NCI-H2196 (cell line): ENCODE measurements at regions not wholly inside any gene's neighbourhood (a gene's known extent, or its start where the extent isn't known, plus 50 kb on each side); places are given as distances from the start of the nearest gene placed in this dataset.
A peak's percentile ranks its signal among the peaks of the same experiment; 100 is the strongest.

Experiments
- DNase-seq: peaks from one replicate; lab custom pipeline; 2025; ENCODE audit not compliant: unreplicated experiment; lab: John Stamatoyannopoulos, UW

DNA sequence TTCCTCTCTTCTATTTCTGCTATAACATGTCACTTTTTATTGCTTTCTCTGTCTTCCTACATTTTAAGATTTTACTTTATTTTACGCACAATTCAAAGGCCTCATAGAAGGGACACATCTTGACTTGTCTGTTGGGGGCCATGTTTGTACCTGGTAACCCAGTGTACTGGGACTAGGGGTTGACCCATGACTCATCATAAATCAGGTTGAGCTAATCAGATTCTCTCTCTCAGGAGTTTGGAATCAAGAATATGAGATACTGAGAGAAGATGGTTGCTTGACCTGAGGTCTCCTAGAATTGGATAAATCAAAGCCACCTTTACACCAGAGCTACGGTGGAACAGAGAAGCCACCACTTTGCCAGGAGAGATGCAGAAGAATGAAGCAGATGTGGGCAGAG lies 153.0 kb downstream of the UXS1 start:
- DNase-seq: no peak

DNA sequence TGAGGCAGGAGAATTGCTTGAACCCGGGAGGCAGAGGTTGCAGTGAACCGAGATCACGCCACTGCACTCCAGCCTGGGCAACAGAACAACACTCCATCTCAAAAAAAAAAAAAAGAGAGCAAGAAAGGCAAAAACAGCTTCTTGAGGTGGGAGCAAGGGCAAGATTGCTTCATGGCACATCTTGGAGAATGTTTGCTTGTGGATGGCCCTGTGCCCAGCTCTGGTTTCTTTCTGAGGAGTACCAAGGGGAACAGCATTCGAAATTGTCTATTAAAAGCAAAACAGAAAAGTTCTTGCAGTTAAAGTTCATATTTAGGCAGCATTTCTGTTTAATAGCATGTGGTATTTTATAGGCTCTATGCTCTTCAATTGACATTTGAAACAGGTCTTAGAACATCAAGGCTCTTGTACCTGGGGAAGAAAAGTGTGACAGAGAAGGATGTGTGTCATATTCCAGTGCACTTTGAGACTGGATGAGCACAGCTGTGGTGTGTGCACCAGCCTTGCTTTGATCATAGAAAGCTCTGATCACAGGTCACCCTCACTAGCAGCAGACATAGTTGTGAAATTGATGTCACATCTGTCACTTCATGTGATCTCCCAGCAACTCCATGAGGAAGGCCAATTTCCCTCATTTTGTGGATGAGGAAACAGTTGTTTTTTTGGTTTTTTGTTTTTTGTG lies 154.3 kb downstream of the UXS1 start:
- DNase-seq: no peak

DNA sequence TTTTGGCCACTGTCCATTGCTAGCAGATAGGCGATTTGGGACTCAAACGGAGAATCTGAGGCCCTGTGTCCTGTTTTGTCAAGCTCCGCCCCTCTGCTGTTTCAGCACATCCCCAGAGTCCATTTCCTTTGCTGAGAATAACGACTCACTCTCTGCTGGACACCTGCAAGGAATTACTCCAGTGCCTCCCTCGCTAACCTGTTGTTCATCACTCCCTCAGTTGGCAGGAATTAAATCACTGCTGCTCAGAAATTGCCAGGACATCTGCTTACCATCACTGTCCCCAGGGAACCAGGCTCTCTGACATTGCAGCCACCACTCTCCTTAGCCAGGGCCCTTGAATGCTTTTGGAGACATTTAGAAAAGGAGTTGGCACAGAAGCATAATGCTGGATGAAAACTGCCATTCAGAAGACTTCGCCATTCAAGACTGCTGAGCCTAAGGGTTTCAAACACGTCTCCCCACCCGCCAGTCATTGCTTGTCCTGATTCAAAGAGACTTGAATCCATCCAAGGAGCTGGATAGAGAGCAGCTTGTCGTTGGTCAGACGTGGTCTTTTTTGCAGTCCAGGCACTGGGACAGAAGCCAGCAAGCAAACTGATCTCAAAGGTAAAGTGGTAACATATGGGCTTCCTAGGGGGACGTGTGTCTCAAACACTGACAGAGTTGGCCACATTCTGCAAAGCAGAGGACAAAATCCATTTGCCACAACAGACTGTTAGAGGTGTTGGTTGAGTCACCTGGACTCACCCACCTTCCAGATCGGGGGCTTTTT lies 155.3 kb downstream of the UXS1 start:
- DNase-seq: no peak

DNA sequence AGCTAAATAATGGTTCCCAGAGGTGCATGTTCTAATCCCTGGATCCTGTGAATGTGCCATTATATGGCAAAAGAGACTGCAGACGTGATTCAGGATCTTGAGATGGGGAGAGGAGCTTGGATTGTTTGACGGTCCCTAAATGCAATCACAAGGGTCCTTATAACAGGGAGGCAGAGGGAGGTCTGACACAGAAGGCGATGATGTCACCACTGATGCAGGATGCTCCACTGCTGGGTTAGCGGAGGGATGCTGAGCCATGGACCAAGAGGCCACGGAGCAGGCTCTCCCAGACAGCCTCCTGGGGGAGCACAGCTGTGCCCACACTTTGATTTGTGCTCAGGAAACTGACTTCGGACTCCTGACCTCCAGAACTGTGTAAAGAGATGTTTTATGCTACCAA lies 156.2 kb downstream of the UXS1 start:
- no peak for DNase-seq

DNA sequence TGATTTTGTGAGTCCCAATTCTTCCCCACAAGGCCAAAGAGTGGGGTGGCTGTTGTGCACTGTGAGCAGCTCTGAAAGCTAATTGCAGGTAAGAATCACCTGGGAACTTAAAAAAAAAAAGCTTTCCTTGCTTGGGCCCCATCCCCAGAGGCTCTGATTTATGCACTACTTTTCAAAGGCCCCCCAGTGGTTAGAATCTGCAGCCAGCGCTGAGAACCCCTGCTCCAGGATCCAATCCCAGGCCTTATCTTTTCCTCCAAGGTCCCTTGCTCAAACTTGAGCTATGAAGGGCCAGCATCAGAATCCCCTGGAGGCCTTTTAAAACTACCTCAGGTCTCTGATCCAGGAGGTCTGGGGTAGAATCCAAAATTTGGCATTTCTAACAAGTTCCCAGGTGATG lies 156.8 kb downstream of the UXS1 start:
- DNase-seq: no peak

DNA sequence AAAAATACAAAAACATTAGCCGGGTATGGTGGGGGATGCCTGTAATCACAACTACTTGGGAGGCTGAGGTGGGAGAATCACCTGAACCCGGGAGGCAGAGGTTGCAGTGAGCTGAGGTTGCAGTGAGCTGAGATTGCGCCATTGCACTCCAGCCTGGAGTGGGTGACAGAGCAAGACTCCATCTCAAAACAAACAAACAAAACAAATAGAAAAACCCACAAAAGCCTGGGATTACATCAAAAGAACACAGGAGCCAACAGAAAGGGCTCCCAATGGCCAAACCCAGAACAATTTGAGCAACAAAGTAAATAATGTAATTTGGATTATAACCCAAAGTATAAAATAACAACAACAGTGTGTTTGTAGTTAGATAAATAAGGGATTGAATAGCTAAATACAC lies 159.8 kb downstream of the UXS1 start:
- no peak for DNase-seq

DNA sequence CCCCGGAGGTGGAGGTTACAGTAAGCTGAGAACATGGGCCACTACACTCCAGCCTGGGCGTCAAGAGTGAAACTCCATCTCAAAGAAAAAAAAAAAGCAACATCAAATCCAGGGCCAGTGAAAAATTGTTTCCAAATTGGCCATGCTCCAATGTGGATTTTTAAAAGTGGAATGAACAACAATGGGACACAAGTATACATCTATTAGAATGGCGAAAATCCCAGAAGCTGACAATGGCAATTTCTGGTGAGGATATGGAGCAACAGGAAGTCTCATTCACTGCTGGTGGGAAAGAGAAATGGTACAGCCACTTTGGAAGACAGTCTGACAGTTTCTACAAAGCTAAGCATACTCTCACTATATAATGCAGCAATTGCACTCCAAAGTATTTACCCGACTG lies 161.4 kb downstream of the UXS1 start:
- no peak for DNase-seq

DNA sequence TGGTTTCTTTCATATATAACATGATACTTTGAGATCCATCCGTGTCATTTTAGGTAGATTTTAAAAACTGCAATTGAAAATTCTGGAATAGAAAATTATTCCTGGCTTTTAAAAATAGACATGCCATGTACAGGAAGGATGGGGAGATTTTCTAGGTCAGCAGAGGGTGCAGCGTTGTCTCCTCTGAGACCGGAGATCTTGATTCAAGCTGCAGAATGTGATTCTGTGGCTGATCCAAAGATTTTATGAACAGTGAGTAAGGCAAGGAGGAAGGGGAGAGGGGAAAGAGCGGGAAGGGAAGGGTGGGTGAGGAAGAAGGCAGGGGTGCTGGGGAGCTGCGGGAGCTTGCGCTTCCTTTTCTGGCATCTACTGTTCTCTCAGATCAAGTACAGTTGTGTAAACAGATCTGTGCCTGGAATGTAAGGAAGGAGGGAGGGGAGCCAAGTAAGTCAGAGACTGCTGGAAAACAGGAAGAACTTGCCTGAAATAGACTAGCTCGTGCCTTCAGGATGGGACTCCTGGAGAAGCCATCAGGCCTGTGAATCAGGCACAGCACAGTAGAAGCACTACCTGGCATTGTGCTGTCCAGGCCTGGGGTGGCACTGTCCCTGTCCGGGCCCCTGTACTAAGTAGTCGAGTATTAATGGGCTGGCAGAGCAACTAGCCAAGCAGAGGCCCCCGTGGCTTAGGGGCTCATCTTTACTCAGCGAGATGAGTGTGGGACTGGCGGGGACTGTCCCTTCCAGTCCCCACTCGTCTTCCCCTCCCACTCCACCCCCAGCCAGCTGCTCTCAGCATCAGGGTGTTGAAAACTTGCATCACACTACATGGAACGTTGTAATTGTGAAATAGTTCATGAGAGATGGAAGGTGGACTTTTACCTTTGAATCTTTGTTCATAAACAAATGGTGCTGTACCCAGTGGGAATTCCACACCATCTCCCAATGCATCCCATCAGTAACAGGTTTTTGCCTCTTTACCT lies 163.5 kb downstream of the UXS1 start:
- DNase-seq: no peak

DNA sequence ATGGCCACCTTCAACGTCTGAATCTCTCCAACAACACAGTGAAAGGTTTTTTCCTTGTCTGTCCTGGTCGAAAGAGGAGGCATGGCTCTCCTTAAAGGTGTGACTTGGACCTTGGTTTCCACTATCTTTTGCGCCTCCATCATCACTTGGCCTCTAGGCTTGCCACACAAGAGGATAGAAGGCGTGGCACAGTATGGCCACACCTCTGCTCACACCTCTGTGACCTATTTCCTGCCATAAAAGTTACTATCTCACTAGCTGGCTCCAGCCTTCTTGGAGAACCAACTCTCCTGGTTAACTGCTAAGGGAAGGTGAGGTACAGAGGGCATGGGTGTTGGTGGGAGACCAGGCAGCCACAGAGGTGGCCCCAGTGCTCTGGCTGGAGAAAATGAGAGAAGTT lies 165.9 kb downstream of the UXS1 start:
- no peak for DNase-seq

DNA sequence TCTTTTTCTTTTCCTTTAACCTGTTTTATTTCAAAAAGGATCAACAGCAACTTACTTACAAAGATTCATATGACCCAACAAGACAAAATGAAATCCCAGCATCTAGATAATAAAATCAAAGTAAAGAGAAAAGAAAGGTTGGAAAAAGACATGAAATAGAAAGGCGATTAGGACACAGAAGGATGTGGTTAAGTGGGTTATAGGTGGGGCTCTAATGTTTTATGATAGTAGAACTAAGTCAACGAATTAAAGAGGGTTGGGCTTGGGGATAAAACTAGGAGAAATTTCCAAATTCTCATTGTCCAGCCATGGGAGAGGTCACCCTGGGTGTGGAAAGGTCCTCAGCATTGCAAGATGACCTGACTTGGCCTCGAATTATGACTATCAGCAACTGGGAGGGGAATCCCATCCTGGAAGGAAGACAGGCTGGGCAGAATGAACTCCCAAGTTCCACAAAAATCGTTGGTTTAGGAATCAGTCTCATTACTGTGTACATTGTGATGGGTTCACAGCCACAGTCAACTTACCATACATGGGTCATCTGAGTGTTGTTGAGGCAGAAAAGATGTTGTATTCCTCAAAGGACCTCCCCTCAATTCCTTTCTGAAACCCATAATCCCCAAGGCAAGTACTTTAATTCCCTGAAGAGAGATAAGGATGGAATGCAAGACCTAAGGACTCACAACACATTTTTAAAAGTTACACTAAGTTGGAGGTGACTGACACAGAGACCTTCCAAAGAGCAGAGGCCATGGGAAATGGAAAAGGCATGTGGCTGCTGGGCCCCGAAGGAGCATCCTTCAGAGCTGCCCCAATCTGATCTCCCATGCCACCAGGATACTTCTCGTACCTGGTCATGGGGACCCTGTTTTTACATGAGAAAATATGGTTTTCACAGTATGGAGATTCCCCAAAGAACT lies 167.6 kb downstream of the UXS1 start:
- no peak for DNase-seq

DNA sequence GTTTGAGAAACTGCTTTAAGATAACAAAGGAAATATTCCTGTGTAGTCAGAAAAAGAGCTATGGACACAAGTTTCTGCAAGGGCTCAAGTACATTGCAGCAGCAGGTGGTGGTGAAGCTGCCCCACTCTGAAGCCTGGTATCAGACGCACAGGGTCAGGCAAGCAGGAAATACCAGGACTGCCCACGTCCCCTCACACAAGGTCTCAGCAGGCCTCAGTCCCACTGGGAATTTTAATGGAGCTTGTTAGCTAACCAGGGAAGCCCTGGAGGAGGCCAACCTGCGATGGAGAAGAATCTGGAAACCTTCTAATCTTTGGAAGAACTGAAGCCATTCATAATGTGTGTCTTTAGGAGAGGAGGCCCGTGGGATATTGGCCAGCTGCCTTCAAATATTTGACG lies 168.3 kb downstream of the UXS1 start:
- no peak for DNase-seq

DNA sequence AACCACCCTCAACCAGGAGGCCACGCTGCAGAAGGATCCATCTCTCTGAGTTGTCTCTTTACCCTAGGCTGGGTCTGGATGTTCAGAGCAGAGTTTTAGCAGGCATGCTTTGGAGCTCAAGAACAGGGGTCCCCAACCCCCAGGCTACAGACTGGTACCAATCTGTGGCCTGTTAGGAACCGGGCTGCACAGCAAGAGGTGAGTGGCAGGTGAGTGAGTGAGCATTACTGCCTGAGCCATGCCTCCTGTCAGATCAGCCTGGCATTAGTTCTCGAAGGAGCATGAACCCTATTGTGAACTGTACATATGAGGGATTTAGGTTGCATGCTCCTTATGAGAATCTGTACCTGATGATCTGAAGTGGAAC lies 172.5 kb downstream of the UXS1 start:
- no peak for DNase-seq

DNA sequence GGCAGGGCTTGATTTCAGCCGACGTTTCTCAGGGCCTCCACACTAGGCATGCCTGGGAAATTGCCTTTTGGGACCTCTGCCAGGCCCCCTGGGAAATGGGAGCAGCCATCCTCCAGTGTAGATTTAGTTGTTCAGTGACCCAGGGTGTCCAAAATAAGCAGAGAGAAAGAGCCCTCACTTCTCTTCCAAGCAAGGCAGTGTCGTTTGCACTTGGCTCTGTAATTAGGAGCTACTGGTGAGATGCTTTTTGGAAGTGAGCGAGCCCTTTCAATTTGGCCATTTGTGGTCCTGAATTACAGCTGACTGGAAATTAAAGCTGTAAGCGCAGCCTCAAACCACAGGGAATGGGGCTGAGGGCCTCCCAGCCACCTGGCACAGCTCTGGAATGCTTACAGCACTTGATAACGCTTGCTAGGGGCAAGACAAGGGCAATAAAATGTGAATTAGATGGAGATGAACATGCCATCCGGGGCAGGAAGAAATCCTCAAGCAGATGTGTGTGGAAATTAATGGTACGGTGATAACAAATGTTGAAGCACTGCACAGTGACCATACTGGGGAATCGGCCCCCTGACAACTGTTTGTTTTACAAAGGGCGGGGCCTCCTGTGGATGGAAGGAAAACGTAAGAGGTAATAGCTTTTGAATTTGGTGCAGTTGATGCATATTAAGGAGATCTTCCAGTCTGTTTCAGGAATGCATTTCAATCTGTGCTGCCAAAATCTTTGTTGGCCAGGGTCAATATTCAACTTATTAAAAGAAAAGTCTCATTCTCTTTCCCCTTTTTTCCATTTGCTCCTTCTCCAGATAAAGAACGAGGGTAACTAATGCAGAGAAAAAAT lies 173.1 kb downstream of the UXS1 start:
- DNase-seq: peak; percentile 24

DNA sequence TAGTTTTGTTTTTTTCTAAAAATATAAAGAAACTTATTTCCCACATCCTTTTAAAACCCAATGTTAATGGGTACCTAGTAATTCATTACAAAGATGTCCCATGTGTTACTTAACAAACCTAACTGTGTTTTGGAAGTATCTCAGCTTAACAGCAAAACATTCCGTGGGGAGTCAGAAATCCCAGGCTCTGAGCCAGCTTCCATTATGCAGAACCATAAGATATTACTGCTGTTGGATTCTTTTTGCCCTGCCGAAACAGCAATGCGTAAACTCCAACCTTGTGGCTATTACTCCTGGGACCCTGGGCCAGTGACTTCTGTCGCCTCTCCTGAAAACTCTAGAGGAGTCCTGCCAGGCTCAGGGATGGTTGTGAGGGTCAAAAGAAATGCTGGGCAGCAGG lies 174.1 kb downstream of the UXS1 start:
- no peak for DNase-seq

DNA sequence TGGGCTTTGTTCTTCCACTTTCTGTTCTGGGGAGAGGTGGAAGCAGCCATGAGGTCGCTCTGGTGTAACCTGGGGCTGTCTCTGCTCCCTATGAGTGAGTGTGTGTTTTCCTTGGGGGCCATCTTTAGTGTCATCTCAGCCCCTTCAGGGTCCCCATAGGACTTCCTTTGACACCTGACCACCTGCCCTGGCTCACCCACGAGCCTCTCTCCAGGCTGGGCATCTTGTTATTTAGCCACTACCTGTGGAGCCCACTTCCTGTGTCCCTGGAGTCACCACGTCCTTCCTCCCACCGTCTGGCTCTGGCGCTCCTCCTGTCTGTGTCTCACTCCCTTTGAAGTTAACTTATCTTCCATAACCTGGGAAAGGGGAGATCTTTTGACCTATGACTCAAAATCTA lies 176.0 kb downstream of the UXS1 start:
- DNase-seq: no peak

DNA sequence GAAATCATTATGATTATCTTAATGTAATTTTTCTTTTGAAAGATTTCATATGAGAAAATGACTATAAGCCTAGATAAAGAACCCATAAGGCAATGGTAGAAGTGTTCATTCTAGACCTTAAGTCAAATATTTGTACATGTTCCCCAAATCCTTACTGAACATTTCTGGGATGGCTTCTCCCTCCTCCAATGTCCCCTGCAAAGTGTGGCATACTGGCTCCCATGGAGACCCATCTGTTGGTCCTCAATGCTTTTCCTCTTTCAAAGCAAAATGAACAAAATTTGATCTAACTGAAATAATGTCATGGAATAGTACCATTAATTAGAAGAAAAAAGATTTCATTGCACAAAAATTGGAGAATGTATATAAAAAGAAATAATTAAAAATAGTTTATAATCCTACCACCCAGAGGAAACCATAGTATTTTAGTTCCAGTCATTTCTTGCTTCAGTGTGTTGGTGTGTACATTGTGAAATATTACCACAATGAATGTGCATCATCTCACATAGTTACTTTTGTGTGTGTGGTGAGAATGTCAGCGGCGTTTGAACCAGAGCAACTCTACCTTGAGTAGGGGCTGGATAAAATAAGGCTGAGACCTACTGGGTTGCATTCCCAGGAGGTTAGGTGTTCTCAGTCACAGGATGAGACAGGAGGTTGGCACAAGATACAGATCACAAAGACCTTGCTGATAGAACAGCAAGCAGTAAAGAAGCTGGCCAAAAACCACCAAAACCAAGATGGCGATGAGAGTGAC lies 181.3 kb downstream of the UXS1 start:
- DNase-seq: no peak

DNA sequence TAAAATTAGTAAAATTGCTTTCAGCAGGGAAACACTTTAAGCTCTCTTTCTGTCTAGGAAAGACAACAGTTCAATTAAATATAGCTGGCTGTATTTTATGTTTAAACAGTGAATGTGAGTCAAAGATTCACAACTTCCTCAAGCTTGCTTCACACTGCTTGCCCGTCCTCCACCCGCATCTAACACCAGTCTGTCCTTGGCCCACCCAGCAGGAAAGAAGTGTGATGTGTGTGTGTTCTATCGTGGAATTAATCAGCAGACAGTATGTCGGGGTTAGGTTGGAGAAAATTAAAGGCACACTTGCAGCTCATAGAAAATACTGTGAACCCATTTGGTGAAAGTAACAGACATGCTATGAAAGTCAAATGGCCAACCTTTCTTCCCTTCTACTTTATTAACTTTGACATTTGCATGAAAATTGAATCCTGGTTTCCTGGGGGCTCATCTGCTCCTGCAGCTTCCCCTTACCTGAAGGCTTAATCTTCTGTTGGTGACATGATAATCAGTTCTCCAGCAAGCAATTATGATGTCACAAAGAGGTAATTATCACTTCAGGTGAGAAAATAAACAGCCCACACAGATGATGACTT lies 182.0 kb downstream of the UXS1 start:
- DNase-seq: no peak

DNA sequence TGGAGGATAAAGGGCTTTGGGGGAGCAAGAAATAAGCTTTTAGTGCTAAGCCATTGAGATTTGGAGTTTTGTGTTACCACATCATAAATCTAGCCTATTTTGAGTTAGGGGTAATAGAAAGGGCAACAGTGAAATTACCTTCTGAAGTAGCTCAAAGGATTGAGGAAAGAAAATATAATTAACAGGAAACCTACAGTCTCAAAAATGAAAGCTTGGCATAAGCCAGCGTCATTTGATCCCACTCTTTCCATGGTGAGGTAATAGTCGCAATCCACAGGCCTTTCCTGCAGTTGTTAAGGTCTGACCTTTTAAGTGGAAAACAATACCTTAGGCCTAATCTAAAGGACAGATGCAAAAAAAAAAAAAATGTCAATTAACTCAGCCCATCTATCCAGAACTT lies 182.7 kb downstream of the UXS1 start:
- peak; percentile 65 for DNase-seq
